HEK293 (cell line): ENCODE measurements at regions not wholly inside any gene's neighbourhood (a gene's known extent, or its start where the extent isn't known, plus 50 kb on each side); places are given as distances from the start of the nearest gene placed in this dataset.

Experiments
- CTCF ChIP-seq: fragments of 450-650 bp; formaldehyde crosslinking; IDR thresholded peaks from 2 replicates; pipeline ENCODE4 v1.5.1; 2016; ENCODE audit warnings: missing biosample characterization, missing genetic modification characterization
- YY1 ChIP-seq: fragments of 450-650 bp; formaldehyde crosslinking; IDR thresholded peaks from 2 replicates; pipeline ENCODE4 v1.5.1; 2018; ENCODE audit warnings: missing biosample characterization, missing genetic modification characterization
- ZBTB20 ChIP-seq: fragments of 450-650 bp; formaldehyde crosslinking; IDR thresholded peaks from 2 replicates; pipeline ENCODE4 v1.5.1; 2016; ENCODE audit warnings: missing biosample characterization, missing genetic modification characterization
- ZFP41 ChIP-seq: fragments of 450-650 bp; formaldehyde crosslinking; IDR thresholded peaks from 2 replicates; pipeline ENCODE4 v1.5.1; 2016; ENCODE audit warnings: missing biosample characterization, missing genetic modification characterization, borderline replicate concordance
- ZNF18 ChIP-seq: fragments of 450-650 bp; formaldehyde crosslinking; IDR thresholded peaks from 2 replicates; pipeline ENCODE4 v1.5.1; 2016; ENCODE audit warnings: missing biosample characterization, missing genetic modification characterization
- ZNF629 ChIP-seq: fragments of 450-650 bp; formaldehyde crosslinking; IDR thresholded peaks from 2 replicates; pipeline ENCODE4 v1.5.1; 2017; ENCODE audit warnings: missing biosample characterization, missing genetic modification characterization

GRCh38 chr18:42486271-42486670 is 531.2 kb downstream of the PIK3C3 start:
- TF ChIP-seq CTCF, result no peak
- TF ChIP-seq ZNF629 (tag by site-specific recombination), result no peak
- TF ChIP-seq ZFP41 (tag by site-specific recombination), result no peak
- TF ChIP-seq ZNF18, result no peak
- TF ChIP-seq YY1 (tag by site-specific recombination), result no peak
- no peak for TF ChIP-seq ZBTB20 (tag by site-specific recombination)
